AG04450 (cell line): ENCODE measurements at regions not wholly inside any gene's neighbourhood (a gene's known extent, or its start where the extent isn't known, plus 50 kb on each side); places are given as distances from the start of the nearest gene placed in this dataset.

Experiments used
- CTCF ChIA-PET: fragments of 300-600, 350-600 bp; formaldehyde crosslinking; extraction: SDS; loops from one replicate; lab custom pipeline; 2022; ENCODE audit warnings: antibody characterized with exemption, inconsistent platforms; lab: Charles Lee
- POLR2A ChIA-PET: fragments of 350-600 bp; formaldehyde crosslinking; extraction: SDS; loops from one replicate; lab custom pipeline; 2021; ENCODE audit warnings: antibody characterized with exemption, inconsistent platforms; lab: Yijun Ruan, JAX
- DNase-seq: peaks from one replicate; pipeline ENCODE4 v3.0.0-alpha.2; 2011; ENCODE audit warnings: low read depth, low spot score
- H3K27ac ChIP-seq: one replicate; pipeline ENCODE4 v1.5.1; 2012; ENCODE audit warnings: low read depth, low read length, control low read depth
- H3K27me3 ChIP-seq: one replicate; pipeline ENCODE4 v1.6.0; 2012; ENCODE audit warnings: low read length; ENCODE audit not compliant: control insufficient read depth, insufficient read depth
- H3K4me3 ChIP-seq: 2 replicates; pipeline ENCODE4 v1.5.1; 2011; ENCODE audit warnings: mild to moderate bottlenecking, low read depth, low read length, control low read depth
- H3K9me3 ChIP-seq: 2 replicates; pipeline ENCODE4 v1.5.1; 2012; ENCODE audit warnings: low read length; ENCODE audit not compliant: control insufficient read depth, insufficient read depth
- CTCF ChIP-seq: IDR thresholded peaks from 2 replicates; pipeline ENCODE4 v1.5.1; 2011; ENCODE audit warnings: low read depth, low read length, control low read depth, inconsistent platforms

- DNase-seq = no peak
- H3K4me3 ChIP-seq = no peak overlapping the region
- ChIA-PET POLR2A (no interaction called here), CTCF (interaction anchor here (1.3 kb wide), 1 partner anchor 849 kb away, joined by 7 read pairs; no protein-coding TSS in a partner anchor)
- no peak overlapping the region for H3K27ac ChIP-seq
- peaks cover 58% of the 10 kb centered on the region for H3K9me3 ChIP-seq
- no peak for TF ChIP-seq CTCF
- H3K27me3 ChIP-seq = no peaks in the 10 kb centered on the region
Observed at GRCh38 chr18:77651441-77651840, 401.8 kb downstream of the GALR1 start.

GRCh38 chr18:77653792-77654191 is 404.1 kb downstream of the GALR1 start:
- Histone ChIP-seq H3K27ac (no peak overlapping the region), H3K27me3 (no peaks in the 10 kb centered on the region), H3K4me3 (no peak overlapping the region), H3K9me3 (peaks cover 65% of the 10 kb centered on the region)
- ChIA-PET CTCF (no interaction called here), POLR2A (no interaction called here)
- no peak for TF ChIP-seq CTCF
- no peak for DNase-seq

GRCh38 chr18:77654302-77654701 is 404.7 kb downstream of the GALR1 start:
- Histone ChIP-seq H3K9me3 (peaks cover 65% of the 10 kb centered on the region), H3K27me3 (no peaks in the 10 kb centered on the region), H3K27ac (no peak overlapping the region), H3K4me3 (no peak overlapping the region)
- DNase-seq = no peak
- ChIA-PET CTCF (no interaction called here), POLR2A (no interaction called here)
- TF ChIP-seq CTCF = no peak

- no peak for DNase-seq
- ChIA-PET CTCF (no interaction called here), POLR2A (no interaction called here)
- no peak for TF ChIP-seq CTCF
- Histone ChIP-seq H3K27me3 (no peaks in the 10 kb centered on the region), H3K9me3 (peaks cover 60% of the 10 kb centered on the region), H3K4me3 (no peak overlapping the region), H3K27ac (no peak overlapping the region)
Observed at GRCh38 chr18:77657651-77658298, 408.1 kb downstream of the GALR1 start.

GRCh38 chr18:77658299-77658662 is 408.6 kb downstream of the GALR1 start:
- H3K27ac ChIP-seq = no peak overlapping the region
- H3K4me3 ChIP-seq = no peak overlapping the region
- no peaks in the 10 kb centered on the region for H3K27me3 ChIP-seq
- no peak for DNase-seq
- peaks cover 60% of the 10 kb centered on the region for H3K9me3 ChIP-seq
- CTCF ChIA-PET = no interaction called here
- POLR2A ChIA-PET = no interaction called here
- no peak for TF ChIP-seq CTCF
